NCI-H526 treated with DMSO at 0.1 percent for 48 hours (cell line): ENCODE measurements at regions not wholly inside any gene's neighbourhood (a gene's known extent, or its start where the extent isn't known, plus 50 kb on each side); places are given as distances from the start of the nearest gene placed in this dataset.
A peak's percentile ranks its signal among the peaks of the same experiment; 100 is the strongest.

ENCODE experiments used
- DNase-seq: peaks from one replicate; lab custom pipeline; 2025; lab: John Stamatoyannopoulos, UW

DNA sequence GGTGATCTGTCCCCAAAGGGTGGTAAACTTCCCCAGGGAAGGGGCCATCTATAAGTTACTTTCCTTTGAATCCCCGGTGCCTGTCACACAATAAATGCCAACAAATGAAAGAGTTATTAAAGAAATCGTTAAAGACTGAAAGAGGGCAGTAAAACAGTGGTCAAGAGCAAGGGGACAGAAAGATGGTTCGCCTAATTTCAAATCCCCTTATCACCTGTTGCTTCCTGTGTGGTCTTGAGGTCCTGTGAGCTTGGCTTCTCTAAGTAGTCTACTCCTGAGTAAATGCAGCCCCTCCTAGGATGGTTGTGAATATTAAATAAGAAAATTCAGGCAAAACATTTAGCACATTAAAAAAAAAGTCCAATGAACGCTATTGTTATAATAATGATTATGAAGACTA, 225.7 kb upstream of the ADAMTS9 start:
- no peak for DNase-seq

DNA sequence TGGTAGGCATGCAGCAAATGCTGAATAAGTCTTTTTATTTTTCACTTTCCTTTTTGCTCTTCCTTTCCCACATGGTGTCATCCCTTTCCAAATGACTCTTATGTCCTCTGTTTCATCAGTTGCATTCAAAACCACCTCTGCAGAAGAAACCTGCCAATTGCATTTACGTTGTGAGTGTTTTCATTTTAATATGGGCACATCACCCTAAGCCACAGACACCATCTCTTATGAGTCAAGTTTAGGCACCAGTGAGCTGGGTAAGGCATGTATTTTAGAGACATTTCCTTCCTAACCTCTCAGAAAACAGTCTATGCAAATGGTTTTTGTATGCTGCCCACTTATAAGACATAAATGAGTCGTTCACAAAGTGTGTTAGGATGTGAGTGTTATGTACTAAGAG, 223.3 kb upstream of the ADAMTS9 start:
- no peak for DNase-seq

DNA sequence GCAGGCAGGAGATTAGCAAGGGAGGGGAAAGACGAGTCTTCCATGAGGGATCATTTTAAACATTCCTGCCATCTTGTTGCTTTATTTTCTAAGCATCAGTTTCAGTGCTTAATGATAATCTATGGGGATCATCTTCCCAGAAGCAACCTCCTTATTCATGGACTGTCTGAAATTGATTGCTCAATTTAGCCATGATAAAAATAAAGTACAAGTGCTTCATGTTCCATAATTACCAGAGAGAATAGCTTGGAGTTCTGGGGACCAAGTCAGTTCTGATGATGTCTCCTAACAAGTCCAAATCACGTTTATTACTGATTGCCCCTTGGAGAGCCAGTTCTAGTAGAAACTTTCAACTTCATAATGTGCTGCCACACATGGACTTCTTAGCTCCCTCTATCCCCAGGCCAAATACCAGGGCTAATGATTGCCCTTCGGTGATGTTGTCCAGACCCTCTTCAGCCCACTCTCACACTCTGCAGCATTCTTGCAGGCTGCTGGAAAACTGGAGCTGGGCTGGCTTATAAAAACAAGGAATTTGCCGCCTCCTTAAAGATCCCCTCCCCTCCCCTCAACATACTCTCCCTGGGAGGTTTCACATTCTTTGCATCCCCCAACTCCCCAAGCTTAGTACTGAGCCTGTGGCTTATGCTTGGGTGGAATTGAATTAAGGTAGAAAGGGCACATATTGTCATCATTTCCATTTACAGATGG, 222.1 kb upstream of the ADAMTS9 start:
- DNase-seq, result no peak

DNA sequence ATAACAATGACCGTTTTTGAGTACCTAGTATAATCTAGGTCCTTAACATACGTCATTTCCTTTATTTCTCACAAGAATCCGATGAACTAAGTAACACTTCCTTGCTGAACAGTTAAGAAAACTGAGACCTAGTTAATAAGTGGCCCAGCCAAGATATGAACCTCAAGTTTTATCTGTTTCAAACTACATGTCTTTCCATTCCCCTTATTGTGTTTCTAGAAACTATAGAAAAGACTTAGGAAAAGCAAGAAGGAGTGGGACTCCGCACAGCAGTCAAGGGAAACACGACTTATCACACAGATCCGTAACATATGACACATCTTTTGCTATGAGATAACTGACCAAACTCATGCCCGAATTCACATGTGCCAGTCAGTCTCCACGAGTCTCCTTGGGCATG, 221.2 kb upstream of the ADAMTS9 start:
- no peak for DNase-seq

DNA sequence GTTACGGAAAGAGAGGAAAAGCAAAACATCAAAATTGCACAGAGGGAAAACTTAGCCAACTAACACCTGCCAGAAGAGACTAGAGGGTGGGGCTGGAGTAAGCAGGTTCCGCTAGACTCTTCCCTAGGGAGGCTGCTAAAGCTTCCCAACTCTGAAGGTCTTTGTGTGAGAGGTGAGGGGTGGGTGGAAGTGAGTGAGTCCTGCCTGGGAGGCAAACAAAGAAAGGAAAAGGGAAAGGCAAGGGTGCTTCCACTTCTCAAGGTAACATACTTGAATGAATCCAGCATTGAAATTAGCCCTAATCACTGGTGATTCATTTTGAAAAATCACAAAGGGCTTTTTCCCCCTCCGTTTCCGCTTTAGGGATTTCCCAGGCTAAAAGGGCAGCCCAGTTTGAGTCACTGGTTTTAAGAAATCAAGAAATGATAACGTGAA, 220.5 kb upstream of the ADAMTS9 start:
- no peak for DNase-seq

DNA sequence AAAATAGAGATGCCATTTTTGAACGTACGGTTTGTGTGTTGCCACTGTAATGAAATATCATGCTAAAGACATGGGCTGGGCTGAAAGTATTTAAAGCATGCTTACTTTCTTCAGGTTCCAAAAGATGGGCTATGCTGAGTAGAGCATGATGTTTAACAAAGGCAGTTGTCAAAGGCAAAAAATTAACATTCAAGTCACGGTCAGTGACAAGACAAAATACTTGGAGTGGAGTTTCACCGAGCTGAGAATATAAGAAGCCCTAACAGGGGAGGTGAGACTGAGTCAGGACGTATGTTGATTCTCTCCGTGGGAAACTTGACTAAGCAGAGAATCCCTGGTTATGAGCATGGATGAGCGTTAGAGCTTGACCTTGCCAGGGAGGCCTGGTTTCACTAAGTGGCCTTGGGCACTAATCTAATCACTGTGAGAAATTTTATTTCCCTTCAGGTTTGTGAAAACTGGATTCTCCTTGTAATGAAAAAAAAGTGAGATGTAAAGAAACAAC, 218.2 kb upstream of the ADAMTS9 start:
- DNase-seq, result no peak

DNA sequence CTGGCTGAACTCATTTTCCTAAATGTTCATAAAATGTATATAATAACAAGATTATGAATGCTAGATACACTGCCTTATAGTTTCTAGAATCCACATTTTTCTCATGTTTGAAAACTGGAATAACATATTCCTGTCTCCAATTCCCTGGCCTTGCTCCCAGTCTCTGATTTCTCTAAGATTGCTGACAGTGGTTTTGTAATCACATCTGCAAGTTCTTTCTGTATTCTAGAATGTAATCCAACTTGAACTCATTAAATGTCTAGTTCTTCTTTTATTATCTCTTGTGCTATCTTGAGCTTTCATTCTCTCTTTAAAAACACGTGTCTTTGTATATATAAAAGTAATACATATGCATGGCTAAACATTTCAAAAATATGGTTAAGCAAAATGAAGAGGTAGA, 215.2 kb upstream of the ADAMTS9 start:
- DNase-seq, result no peak

DNA sequence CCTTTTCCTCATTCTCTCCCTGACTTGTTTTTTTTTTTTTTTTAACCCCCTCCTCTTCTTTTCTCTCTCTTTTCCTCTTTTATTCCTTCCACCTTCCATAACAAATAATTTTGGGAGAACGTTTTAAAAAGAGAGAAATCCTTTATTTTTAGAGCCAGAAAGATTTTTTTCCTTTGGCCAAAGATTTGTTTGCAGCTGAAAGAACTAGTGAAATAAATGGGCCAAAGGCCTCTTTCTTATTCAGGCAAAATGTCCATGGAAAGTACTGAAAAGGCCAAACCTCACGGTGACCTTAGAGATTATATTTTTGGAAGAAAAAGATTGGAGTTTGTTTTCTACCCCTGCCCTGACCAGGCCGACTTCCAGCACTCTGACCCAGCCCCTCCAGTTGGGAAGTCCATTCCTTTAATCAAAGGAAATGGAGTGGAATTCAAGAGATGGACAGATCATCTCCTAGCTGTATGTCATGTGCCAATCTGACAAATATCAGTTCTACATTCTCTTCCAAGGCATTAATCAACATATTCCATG, 214.3 kb upstream of the ADAMTS9 start:
- DNase-seq, result no peak

DNA sequence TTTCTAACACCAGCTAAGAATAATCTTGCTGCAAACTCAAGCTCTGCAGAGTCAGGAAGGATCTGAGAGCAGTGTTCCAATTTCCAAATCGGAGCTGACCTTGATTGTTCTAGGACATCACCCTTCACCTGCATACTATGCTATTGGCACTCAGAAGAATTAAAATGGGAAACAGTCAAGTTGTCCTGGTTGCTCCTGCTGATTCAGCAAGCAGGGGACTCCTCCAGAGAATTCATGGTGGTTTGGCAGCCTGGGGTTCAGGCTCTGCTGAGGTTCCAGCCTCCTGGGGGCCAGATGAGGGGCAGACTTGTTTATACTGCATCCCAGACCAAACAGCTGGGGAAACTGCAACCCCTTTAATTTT, 213.7 kb upstream of the ADAMTS9 start:
- DNase-seq, result no peak

DNA sequence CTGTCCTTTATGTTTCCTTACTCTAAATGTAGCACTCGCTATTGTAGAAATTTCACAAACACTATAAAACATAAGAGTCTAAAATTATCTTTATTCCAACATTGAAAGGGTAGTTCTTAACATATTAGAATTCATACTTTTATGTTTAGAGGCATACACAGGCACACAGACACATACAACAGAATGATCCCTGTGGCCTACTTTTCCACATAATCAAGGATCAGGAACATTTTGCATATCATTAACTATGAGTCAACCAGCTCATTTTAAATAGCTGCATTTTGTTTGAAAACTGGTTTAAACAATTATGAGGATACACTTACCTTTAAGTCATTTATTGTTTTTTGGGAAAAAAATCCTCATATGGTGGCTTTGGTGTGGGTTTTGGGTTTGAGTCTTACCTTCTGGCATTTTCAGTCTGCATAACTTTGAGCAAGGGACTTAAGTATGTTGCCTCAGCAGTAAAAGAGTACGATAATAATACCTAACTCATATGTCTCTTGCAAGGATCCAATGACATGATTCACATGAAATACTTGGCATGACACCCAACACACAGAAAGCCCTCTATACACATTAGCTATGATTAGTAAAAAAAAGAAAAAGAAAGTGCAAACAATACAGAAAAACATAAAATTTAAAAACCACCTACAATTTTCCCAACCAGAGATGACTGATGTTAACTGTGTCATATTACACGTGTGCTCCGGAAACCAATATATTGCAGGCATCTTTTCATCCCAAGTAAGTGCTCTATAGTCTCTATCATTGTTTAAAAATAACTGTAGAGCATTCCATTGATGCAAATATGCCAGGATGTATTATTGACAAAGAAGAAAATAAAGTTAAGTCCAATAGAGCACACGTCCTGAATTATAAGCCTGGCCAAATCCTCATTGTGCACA, 213.1 kb upstream of the ADAMTS9 start:
- DNase-seq, result no peak

DNA sequence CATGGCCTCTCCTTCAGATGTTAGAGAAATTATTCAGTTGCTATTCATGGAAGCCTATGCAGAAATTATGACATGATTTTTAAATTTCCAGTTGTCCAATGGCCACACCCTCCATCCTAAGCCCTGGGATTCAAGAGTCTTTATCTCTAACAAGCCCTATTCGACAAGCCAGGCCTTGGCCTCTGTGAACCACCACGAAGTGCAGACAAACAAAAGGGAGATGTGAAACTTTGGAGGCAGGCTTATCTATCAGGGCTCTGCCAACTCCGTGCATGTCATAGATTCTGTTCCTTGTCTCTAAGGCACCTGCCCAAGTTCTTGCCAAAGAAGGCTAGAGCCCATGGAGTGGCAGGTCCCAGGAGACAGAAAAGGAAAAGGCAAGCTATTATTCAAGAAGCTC, 212.4 kb upstream of the ADAMTS9 start:
- no peak for DNase-seq

DNA sequence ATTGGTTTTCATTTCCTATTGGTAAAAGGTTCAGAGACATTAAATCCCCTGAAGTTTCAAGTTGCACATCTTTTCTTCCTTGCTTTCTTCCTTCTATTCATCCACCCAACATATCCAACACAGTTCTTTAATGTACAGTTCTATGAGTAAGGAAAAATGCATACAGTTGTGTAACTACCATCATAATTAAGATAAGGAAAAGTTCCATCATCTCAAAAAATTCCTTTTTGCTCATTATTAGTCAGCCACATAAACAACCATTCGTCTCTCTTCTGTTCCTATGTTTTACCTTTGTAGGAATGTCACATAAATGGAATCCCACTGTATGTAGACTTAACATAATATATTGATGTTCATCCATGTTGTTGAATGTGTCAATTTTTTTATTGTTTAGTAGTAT, 211.1 kb upstream of the ADAMTS9 start:
- no peak for DNase-seq

DNA sequence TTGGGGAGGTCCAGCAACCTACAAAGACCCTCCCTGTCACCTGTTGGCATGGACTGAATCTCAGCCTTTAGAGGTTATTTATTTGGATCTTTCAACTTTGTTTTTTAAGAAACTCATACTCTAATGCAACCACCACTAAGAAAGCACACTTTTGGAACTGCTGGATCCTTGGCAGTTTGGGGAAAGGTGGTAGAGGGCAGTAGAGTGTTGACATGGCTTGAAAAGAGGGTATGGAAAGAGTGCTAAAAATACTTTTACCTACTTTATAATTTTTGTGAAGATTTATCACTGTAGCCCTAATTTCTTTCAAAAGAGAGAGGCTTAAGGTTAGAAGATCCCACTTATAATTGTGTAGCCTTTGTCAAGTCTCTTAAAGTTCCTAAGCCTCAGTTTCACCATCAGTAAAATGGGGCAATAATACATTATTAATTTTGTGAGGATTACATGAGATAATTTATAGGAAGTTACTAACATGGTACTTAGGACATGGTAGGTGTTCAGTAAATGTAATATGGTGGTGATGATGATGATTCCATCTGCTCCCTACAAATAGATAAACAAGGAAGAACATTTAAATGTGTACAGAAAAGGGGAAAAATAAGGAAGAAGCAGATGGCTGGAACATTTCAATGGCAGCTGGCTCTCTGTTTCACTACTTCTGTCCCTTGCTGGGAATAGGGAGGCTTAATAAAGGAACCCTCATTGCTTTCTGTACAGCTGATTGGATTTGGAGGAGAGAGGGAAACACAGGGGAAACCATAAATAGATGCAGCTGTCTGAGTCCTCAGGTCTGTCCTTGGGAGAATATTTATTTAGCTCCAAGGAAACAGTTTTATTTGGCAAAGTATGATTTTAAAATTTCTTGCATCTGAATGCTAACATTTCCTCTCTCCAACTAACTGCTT, 208.4 kb upstream of the ADAMTS9 start:
- DNase-seq, result no peak

DNA sequence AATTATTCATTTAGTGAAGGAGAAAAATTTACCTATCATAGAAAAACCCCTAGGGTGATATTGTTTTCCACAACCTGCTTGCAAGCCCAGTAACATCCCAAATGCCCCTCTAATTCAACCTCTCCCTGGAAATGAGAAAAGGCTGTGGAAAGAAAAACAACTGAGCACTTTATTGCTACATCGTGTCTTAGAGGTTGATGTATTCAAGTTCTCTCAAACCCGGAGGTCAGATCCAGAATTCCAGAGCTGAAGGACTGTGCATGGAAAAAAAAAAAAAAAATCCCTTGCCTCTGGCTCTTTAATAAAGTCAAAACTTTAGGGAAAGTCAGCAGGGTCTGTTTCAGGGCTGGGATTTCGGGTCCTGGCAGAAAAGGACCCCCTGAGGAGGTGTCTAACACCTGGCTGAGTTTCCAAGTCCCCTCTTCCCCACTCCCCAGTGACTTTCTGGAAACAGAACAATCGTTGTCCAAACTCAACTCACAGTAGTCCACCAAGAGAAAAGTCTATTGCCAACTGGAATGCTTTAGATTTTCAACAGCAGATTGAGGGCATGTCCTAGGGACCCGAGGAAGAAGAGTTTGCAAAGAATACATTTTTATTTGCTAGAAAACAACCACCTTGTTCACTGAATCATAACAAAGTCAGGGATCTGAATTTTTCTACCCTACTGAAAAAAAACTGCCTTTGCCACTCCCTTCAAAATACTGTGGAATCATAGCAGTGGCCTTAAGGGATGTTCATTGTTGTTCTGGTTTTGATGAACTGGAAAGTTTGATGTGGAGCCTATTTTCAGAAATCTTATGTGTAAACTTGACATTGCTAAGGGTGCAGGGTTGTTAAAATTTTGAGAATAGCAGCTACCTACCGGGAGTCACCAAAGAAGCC, 207.5 kb upstream of the ADAMTS9 start:
- no peak for DNase-seq

DNA sequence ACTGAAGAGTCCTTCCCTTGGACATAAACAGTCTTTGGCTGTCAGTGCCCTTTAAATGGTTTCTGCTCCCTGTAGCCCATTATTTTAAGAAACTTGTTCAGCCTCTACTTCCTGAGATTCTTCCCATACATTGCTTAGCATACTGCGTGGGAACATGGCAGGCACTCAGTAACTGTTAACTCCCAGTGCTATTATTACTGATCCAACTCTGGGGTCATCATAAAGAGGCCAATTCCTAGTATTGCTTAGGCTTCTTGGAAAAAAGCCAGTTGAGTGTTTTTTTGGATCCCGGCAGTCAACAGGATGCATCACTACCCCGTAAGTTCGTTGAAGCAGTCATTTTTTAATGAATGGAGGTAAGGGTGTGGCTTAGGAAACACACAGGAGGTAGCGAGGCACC, 206.2 kb upstream of the ADAMTS9 start:
- DNase-seq, result no peak

DNA sequence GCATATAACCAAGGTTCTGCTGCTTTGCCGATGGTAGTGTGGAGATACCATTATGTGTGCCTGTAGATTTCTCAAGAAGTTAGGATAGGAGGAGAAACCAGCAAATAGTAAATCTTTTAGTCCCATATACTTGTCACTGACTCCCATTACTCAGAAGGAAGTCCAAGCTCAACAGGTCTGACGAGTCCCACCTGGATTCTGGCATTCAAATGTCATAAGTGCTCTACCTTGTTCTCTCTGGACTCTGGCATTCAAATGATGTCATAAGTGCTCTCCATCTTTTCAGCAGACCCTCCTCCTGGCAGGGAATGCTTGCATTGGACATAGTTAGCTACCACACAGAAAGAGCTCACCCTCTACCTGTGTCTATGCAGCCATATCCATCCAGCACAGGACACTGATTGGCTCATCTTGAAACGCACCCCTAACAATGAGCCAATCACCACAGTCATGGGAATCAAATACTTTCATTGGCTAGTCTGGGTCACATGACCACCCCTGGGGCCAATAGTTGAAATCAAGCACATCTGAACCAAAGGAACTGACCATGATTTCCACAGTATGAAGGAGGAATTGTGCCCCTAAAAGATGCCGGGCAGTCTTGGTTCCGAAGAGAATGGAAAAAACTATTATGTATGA, 205.0 kb upstream of the ADAMTS9 start:
- no peak for DNase-seq

DNA sequence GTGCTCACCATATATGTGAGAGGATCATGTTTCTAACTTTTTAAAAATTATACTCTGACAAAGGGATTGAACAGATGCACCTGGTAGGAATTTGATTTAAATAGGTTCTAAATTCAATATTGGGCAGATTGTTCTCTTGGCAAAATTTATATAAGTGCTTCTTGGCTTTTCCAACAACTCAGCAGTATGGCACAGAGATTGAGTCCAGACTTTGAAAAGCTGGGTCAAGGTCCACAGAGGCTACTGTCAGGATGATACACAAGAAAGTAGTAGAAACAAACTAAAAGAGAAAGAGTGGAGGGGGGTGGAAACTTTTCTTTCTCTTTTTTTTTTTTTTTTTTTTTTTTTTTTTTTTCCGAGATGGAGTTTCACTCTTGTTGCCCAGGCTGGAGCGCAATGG, 203.2 kb upstream of the ADAMTS9 start:
- no peak for DNase-seq

DNA sequence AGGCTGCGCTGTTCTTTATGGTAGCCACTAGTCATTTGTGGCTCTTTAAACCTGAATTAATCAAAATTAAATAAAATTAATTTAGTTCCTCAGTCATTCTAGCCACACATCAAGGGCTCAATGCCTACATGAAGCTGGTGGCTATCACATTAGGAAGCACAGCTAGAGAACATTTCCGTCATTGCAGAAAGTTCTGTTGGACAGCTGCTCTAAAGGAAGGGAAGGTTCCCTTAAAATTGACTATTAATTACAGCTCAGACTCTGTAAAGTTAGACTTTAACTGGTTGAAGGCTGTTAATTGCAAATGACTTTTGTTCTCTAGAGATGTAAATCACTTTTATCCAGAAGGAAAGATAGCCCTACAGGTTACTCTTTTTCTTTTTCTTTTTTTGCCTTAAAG, 202.7 kb upstream of the ADAMTS9 start:
- no peak for DNase-seq

DNA sequence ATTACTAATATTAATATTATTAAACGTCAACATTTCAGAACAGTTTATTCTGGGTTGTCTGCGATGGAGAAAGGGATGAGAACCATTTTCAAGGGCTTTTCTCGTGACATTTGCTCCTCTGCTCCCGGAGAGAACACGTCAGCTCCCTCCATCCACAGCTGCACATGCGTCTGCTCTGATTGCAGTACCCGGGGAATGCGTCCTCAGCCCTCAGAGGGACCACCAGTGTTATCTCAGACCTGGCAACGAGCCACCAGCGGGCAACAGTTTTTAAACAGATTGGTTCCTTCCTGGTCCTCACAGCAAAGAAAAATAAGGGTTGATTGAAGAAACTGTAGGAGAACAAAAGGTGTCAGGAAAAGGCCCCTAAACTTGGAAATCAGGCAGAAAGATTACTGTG, 202.2 kb upstream of the ADAMTS9 start:
- DNase-seq, result no peak

DNA sequence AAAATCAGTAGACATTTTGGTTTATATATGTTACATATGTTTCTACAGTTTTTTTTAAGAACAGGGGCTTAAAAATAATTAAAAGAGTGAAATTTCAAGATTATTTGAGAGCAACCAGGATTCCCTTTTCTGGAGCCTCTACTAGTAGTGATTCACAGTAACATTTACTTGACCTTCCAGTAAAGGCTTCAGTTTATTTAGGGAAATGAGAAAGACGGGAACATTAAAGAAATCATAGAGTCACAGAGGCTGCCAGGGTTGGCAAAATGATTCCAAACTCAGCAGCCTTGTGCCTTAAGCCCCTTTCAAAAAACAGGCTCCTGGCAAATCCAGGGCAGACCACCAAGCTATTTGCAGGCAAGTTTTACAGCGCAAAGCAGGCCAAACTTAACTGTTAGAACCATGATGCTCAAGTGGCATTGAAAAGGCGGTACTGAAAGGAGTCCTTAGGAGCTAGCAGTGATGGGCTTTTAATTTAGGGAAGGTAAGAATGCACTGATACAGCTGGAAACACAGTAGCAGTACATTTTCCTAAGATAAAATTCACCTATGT, 201.1 kb upstream of the ADAMTS9 start:
- DNase-seq, result peak; percentile 50
